Esophagus (tissue), 2 donors: ENCODE measurements at regions not wholly inside any gene's neighbourhood (a gene's known extent, or its start where the extent isn't known, plus 50 kb on each side); places are given as distances from the start of the nearest gene placed in this dataset.

Experiments
- H3K27ac ChIP-seq, 2 donors: one replicate each; pipeline ENCODE4 v1.5.1; 2013; ENCODE audit warnings: low read depth in 2 of 2, mild to moderate bottlenecking in 2 of 2, inconsistent platforms in 1 of 2, low read length in 1 of 2, moderate library complexity in 1 of 2
- H3K27me3 ChIP-seq, 2 donors: one replicate each; pipeline ENCODE4 v1.6.1; 2013; ENCODE audit warnings: low read length in 2 of 2, control low read depth in 1 of 2, mild to moderate bottlenecking in 1 of 2; ENCODE audit not compliant: insufficient read depth in 2 of 2, control insufficient read depth in 1 of 2
- H3K36me3 ChIP-seq, 2 donors: one replicate each; pipeline ENCODE4 v1.6.1; 2013; ENCODE audit warnings: low read length in 1 of 2; ENCODE audit not compliant: control insufficient read depth in 2 of 2, insufficient read depth in 2 of 2
- H3K4me1 ChIP-seq, 2 donors: one replicate each; pipeline ENCODE4 v1.6.1; 2013; ENCODE audit warnings: low read length in 1 of 2; ENCODE audit not compliant: control insufficient read depth in 2 of 2, insufficient read depth in 2 of 2
- H3K4me3 ChIP-seq, 2 donors: one replicate each; pipeline ENCODE4 v1.5.1; 2013; ENCODE audit warnings: low read length in 2 of 2, mild to moderate bottlenecking in 2 of 2, low read depth in 1 of 2, moderate library complexity in 1 of 2
- H3K9me3 ChIP-seq, 2 donors: one replicate each; pipeline ENCODE4 v1.6.1; 2013; ENCODE audit warnings: mild to moderate bottlenecking in 2 of 2, low read depth in 1 of 2, low read length in 1 of 2, moderate library complexity in 1 of 2; ENCODE audit not compliant: control insufficient read depth in 2 of 2, insufficient read depth in 1 of 2
- whole genome bisulfite sequencing, 2 donors: extraction: QIAGEN DNeasy Blood & Tissue Kit; methylation state at CpG; one replicate each; pipeline ENCODE4 v1.1.7; 2013; 5-methylcytosine and 5-hydroxymethylcytosine counted together
- donor health status: healthy with polysubstance abuse.
- donor health status: Bipolar disorder and iron deficiency.

- H3K36me3 ChIP-seq, result no peaks in the 10 kb centered on the region
- peaks cover 0 to 10% of the 10 kb centered on the region in 2 donors for H3K4me1 ChIP-seq
- H3K4me3 ChIP-seq, result no peak overlapping the region
- 62 to 73% methylated on average over 14 of the region's 14 CpGs for WGBS, 2 donors
- no peaks in the 10 kb centered on the region for H3K9me3 ChIP-seq
- H3K27me3 ChIP-seq, result no peaks in the 10 kb centered on the region
- peak overlapping the region in 1 of 2 donors; percentile 69 for H3K27ac ChIP-seq
Observed at GRCh38 chr10:110426294-110427181, 71.2 kb upstream of the DUSP5 start.

- no peaks in the 10 kb centered on the region for H3K36me3 ChIP-seq
- H3K9me3 ChIP-seq, result no peaks in the 10 kb centered on the region
- WGBS, 2 donors, result 61% methylated on average over 2 of the region's 2 CpGs
- H3K27me3 ChIP-seq, result no peaks in the 10 kb centered on the region
- peaks cover 0 to 22% of the 10 kb centered on the region in 2 donors for H3K4me1 ChIP-seq
- H3K27ac ChIP-seq, result peak overlapping the region; percentile 77 to 96
- H3K4me3 ChIP-seq, result no peak overlapping the region
Observed at GRCh38 chr10:110429301-110429700, 68.4 kb upstream of the DUSP5 start.

- Histone ChIP-seq H3K27me3 (no peaks in the 10 kb centered on the region), H3K27ac (peak overlapping the region; percentile 80 to 95), H3K36me3 (no peaks in the 10 kb centered on the region), H3K9me3 (no peaks in the 10 kb centered on the region), H3K4me1 (peaks cover 0 to 22% of the 10 kb centered on the region in 2 donors), H3K4me3 (no peak overlapping the region)
- WGBS, 2 donors, result 70 to 84% methylated on average over 13 of the region's 13 CpGs
Observed at GRCh38 chr10:110430340-110431273, 67.1 kb upstream of the DUSP5 start.

GRCh38 chr10:110431659-110432058, 66.0 kb upstream of the DUSP5 start:
- no peaks in the 10 kb centered on the region for H3K9me3 ChIP-seq
- no peaks in the 10 kb centered on the region for H3K27me3 ChIP-seq
- peaks cover 0 to 22% of the 10 kb centered on the region in 2 donors for H3K4me1 ChIP-seq
- WGBS, 2 donors, result 49 to 67% methylated on average over 7 of the region's 7 CpGs
- peak overlapping the region; percentile 80 to 95 for H3K27ac ChIP-seq
- no peak overlapping the region for H3K4me3 ChIP-seq
- no peaks in the 10 kb centered on the region for H3K36me3 ChIP-seq

- Histone ChIP-seq H3K27ac (peak overlapping the region; percentile 80 to 95), H3K36me3 (no peaks in the 10 kb centered on the region), H3K4me1 (peaks cover 0 to 22% of the 10 kb centered on the region in 2 donors), H3K9me3 (no peaks in the 10 kb centered on the region), H3K4me3 (no peak overlapping the region), H3K27me3 (no peaks in the 10 kb centered on the region)
- 61 to 70% methylated on average over 4 of the region's 4 CpGs for WGBS, 2 donors
Observed at GRCh38 chr10:110432084-110432483, 65.6 kb upstream of the DUSP5 start.

GRCh38 chr10:110432814-110433565, 64.7 kb upstream of the DUSP5 start:
- Histone ChIP-seq H3K9me3 (no peaks in the 10 kb centered on the region), H3K4me1 (peaks cover 0 to 22% of the 10 kb centered on the region in 2 donors), H3K27ac (peak overlapping the region in 1 of 2 donors; percentile 42), H3K36me3 (no peaks in the 10 kb centered on the region), H3K4me3 (no peak overlapping the region), H3K27me3 (no peaks in the 10 kb centered on the region)
- 93 to 98% methylated on average over 4 of the region's 4 CpGs for WGBS, 2 donors

- no peak overlapping the region for H3K27ac ChIP-seq
- H3K4me1 ChIP-seq, result peaks cover 0 to 22% of the 10 kb centered on the region in 2 donors
- no peaks in the 10 kb centered on the region for H3K9me3 ChIP-seq
- no peaks in the 10 kb centered on the region for H3K27me3 ChIP-seq
- no peak overlapping the region for H3K4me3 ChIP-seq
- no peaks in the 10 kb centered on the region for H3K36me3 ChIP-seq
- WGBS, 2 donors, result 60 to 71% methylated on average over 9 of the region's 9 CpGs
Observed at GRCh38 chr10:110433740-110434139, 64.0 kb upstream of the DUSP5 start.

GRCh38 chr10:110434489-110435096, 63.1 kb upstream of the DUSP5 start:
- Histone ChIP-seq H3K4me3 (no peak overlapping the region), H3K36me3 (no peaks in the 10 kb centered on the region), H3K4me1 (peaks cover 0 to 20% of the 10 kb centered on the region in 2 donors), H3K9me3 (no peaks in the 10 kb centered on the region), H3K27me3 (no peaks in the 10 kb centered on the region), H3K27ac (peak overlapping the region in 1 of 2 donors; percentile 23)
- WGBS, 2 donors, result 69 to 74% methylated on average over 5 of the region's 5 CpGs
